ENCODE measurements at regions not wholly inside any gene's neighbourhood (a gene's known extent, or its start where the extent isn't known, plus 50 kb on each side); places are given as distances from the start of the nearest gene placed in this dataset.

- in situ Hi-C loops (cut with HindIII; ENCODE audit: low pct_unique_long_range_greater_than_20kb, low sequenced_read_pairs) = no loop called here
- peak; percentile 52 for DNase-seq (ENCODE audit: low read depth)
These were observed 50.6 kb upstream of the ZC3HAV1 start for GRCh38 chr7:139159900-139160675.

DNA sequence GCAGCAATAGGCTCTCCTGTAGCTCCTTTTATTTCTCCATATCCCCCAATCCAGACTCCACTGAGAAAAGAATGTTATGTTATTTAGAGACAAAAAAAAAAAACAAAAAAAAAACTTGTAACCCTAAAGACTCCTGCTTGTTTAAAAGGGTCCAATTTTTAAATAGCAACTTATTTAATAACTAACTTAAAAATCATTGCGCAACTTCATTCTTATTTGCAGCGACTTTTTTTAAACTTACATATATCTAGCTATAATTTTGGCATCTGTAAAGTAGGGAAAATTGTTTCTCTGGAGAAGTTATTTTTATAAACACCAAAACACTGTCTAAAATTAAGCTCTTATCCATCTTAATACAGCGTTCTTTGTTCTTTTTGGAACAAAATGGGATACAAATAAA, 59.0 kb upstream of the ZC3HAV1 start:
- DNase-seq (ENCODE audit: low read depth) = no peak
- in situ Hi-C loops (cut with HindIII; ENCODE audit: low pct_unique_long_range_greater_than_20kb, low sequenced_read_pairs) = no loop called here

- in situ Hi-C loops (cut with HindIII; ENCODE audit: low pct_unique_long_range_greater_than_20kb, low sequenced_read_pairs) = no loop called here
These were observed 60.3 kb upstream of the ZC3HAV1 start for GRCh38 chr7:139169816-139170215.

GRCh38 chr7:139172775-139173174, 58.3 kb upstream of the UBN2 start:
- DNase-seq (ENCODE audit: low read depth) = no peak
- in situ Hi-C loops (cut with HindIII; ENCODE audit: low pct_unique_long_range_greater_than_20kb, low sequenced_read_pairs) = no loop called here

More at GRCh38 chr7:139169816-139170215, 60.3 kb upstream of the ZC3HAV1 start:
- no peak for DNase-seq (ENCODE audit: low read depth)

GRCh38 chr7:139177696-139178095, 53.3 kb upstream of the UBN2 start:
- in situ Hi-C loops (cut with HindIII; ENCODE audit: low pct_unique_long_range_greater_than_20kb, low sequenced_read_pairs) = no loop called here
- DNase-seq (ENCODE audit: low read depth) = no peak

GRCh38 chr7:139180700-139181311, 50.2 kb upstream of the UBN2 start:
- in situ Hi-C loops (cut with HindIII; ENCODE audit: low pct_unique_long_range_greater_than_20kb, low sequenced_read_pairs) = no loop called here

More at GRCh38 chr7:139180700-139181311, 50.2 kb upstream of the UBN2 start:
- no peak for DNase-seq (ENCODE audit: low read depth)
